Stomach (tissue), 4 donors: ENCODE measurements at regions not wholly inside any gene's neighbourhood (a gene's known extent, or its start where the extent isn't known, plus 50 kb on each side); places are given as distances from the start of the nearest gene placed in this dataset.

ENCODE experiments used
- EP300 ChIP-seq: sonication (generic); formaldehyde crosslinking; IDR thresholded peaks from one replicate; pipeline ENCODE4 v1.6.1; 2017; ENCODE audit warnings: antibody characterized with exemption
- POLR2A ChIP-seq, 4 donors: fragments of 450-650 bp; IDR thresholded peaks; one replicate each; pipeline ENCODE4 v1.6.1; 2016; ENCODE audit warnings: antibody characterized with exemption in 4 of 4, control low read depth in 2 of 4, mild to moderate bottlenecking in 1 of 4, moderate library complexity in 1 of 4
- POLR2AphosphoS5 ChIP-seq, 3 donors: sonication (generic); formaldehyde crosslinking; IDR thresholded peaks; one replicate each; pipeline ENCODE4 v1.6.1; 2016; ENCODE audit warnings: antibody characterized with exemption in 3 of 3
- TF ChIP-seq, protein P1 (sequence below), 7 experiments: fragments of 450-650 bp in 4 of 7; fragments of 200-600 bp in 3 of 7; sonication (generic) in 3 of 7; IDR thresholded peaks; one replicate each; pipeline ENCODE4 v1.5.1; 2016 to 2019; ENCODE audit warnings: antibody characterized with exemption in 7 of 7, control low read depth in 2 of 7, mild to moderate bottlenecking in 1 of 7

DNA sequence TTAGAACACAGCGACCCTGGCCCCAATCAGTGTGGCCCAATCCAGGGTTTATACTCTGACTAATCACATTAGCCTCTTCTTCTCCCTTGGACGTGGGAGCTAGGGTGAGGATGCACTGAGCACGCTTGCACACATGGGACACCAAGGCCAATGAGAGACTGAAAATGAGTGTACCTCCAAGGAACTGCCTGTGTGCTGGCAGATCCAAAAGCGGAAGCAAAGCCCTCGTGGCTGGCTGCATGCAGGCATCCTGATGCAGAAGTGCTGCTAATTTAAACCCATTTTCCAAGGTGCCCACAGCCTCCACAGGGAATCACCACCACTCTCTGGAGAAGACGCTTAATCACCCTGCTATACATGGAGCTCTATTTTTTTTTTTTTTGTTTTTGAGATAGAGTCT lies 375.3 kb upstream of the XYLT1 start:
- TF ChIP-seq, protein P1, sequence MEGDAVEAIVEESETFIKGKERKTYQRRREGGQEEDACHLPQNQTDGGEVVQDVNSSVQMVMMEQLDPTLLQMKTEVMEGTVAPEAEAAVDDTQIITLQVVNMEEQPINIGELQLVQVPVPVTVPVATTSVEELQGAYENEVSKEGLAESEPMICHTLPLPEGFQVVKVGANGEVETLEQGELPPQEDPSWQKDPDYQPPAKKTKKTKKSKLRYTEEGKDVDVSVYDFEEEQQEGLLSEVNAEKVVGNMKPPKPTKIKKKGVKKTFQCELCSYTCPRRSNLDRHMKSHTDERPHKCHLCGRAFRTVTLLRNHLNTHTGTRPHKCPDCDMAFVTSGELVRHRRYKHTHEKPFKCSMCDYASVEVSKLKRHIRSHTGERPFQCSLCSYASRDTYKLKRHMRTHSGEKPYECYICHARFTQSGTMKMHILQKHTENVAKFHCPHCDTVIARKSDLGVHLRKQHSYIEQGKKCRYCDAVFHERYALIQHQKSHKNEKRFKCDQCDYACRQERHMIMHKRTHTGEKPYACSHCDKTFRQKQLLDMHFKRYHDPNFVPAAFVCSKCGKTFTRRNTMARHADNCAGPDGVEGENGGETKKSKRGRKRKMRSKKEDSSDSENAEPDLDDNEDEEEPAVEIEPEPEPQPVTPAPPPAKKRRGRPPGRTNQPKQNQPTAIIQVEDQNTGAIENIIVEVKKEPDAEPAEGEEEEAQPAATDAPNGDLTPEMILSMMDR (IDR thresholded peaks at IDR 0.05): no peak
- TF ChIP-seq POLR2A (IDR thresholded peaks at IDR 0.05) (no peak), POLR2AphosphoS5 (IDR thresholded peaks at IDR 0.05) (no peak), EP300 (no peak)
